ENCODE measurements at regions not wholly inside any gene's neighbourhood (a gene's known extent, or its start where the extent isn't known, plus 50 kb on each side); places are given as distances from the start of the nearest gene placed in this dataset.

GRCh38 chr14:65208548-65208947, 106.2 kb upstream of the MAX start:
- peaks cover 22% of the 10 kb centered on the region for H3K4me1 ChIP-seq (ENCODE audit: control insufficient read depth, extremely low read depth, insufficient read depth, low read length)
- no peak overlapping the region for H3K9ac ChIP-seq (ENCODE audit: control insufficient read depth, extremely low read depth, insufficient read depth, low read length)
- H3K79me2 ChIP-seq (ENCODE audit: control insufficient read depth, insufficient read depth, low read length) = no peaks in the 10 kb centered on the region
- no peaks in the 10 kb centered on the region for H3K9me3 ChIP-seq (ENCODE audit: control insufficient read depth, low read depth, low read length)
- dilution Hi-C loops (cut with MboI; ENCODE audit: extremely low pct_ligation_motif_present, low sequenced_read_pairs) = no loop called here
- no peaks in the 10 kb centered on the region for H3K27me3 ChIP-seq (ENCODE audit: control insufficient read depth, extremely low read depth, insufficient read depth, low read length)
- H3K4me2 ChIP-seq (ENCODE audit: control insufficient read depth, extremely low read depth, insufficient read depth, low read depth, low read length) = no peak overlapping the region
- H2AFZ ChIP-seq (ENCODE audit: control insufficient read depth, low read length) = no peak overlapping the region
- no peak overlapping the region for H3K4me3 ChIP-seq (ENCODE audit: control insufficient read depth in 2 of 3, extremely low read depth in 1 of 3, insufficient read depth in 2 of 3, low read depth in 1 of 3, low read length in 3 of 3)
- TF ChIP-seq CTCF (optimal IDR thresholded peaks at IDR 0.05 in 1 of 3, IDR thresholded peaks at IDR 0.05 in 1 of 3, conservative IDR thresholded peaks at IDR 0.05 in 1 of 3; ENCODE audit: extremely low read depth in 1 of 3, insufficient read depth in 2 of 3, low read length in 3 of 3) = no peak
- no peak for TF ChIP-seq EZH2 (IDR thresholded peaks at IDR 0.05; ENCODE audit: low read length)
- DNase-seq (ENCODE audit: low read depth, low spot score) (no peak), FAIRE-seq (no peak)
- no peaks in the 10 kb centered on the region for H4K20me1 ChIP-seq (ENCODE audit: control insufficient read depth, extremely low read depth, insufficient read depth, low read length)
- H3K9me1 ChIP-seq (ENCODE audit: control insufficient read depth, extremely low read depth, insufficient read depth, low read length) = no peaks in the 10 kb centered on the region
- H3K36me3 ChIP-seq (ENCODE audit: control insufficient read depth in 2 of 2, extremely low read depth in 1 of 2, insufficient read depth in 2 of 2, low read length in 2 of 2) = no peaks in the 10 kb centered on the region
- H3K27ac ChIP-seq (ENCODE audit: control insufficient read depth, insufficient read depth, low read length) = no peak overlapping the region

- no peaks in the 10 kb centered on the region for H4K20me1 ChIP-seq (ENCODE audit: control insufficient read depth, extremely low read depth, insufficient read depth, low read length)
- DNase-seq (ENCODE audit: low read depth, low spot score) (no peak), FAIRE-seq (no peak)
- H3K4me1 ChIP-seq (ENCODE audit: control insufficient read depth, extremely low read depth, insufficient read depth, low read length) = peaks cover 22% of the 10 kb centered on the region
- H2AFZ ChIP-seq (ENCODE audit: control insufficient read depth, low read length) = peak overlapping the region; percentile 41
- no peaks in the 10 kb centered on the region for H3K79me2 ChIP-seq (ENCODE audit: control insufficient read depth, insufficient read depth, low read length)
- H3K9ac ChIP-seq (ENCODE audit: control insufficient read depth, extremely low read depth, insufficient read depth, low read length) = no peak overlapping the region
- no peak for TF ChIP-seq CTCF (optimal IDR thresholded peaks at IDR 0.05 in 1 of 3, IDR thresholded peaks at IDR 0.05 in 1 of 3, conservative IDR thresholded peaks at IDR 0.05 in 1 of 3; ENCODE audit: extremely low read depth in 1 of 3, insufficient read depth in 2 of 3, low read length in 3 of 3)
- H3K36me3 ChIP-seq (ENCODE audit: control insufficient read depth in 2 of 2, extremely low read depth in 1 of 2, insufficient read depth in 2 of 2, low read length in 2 of 2) = no peaks in the 10 kb centered on the region
- no peaks in the 10 kb centered on the region for H3K27me3 ChIP-seq (ENCODE audit: control insufficient read depth, extremely low read depth, insufficient read depth, low read length)
- dilution Hi-C loops (cut with MboI; ENCODE audit: extremely low pct_ligation_motif_present, low sequenced_read_pairs) = no loop called here
- H3K9me1 ChIP-seq (ENCODE audit: control insufficient read depth, extremely low read depth, insufficient read depth, low read length) = no peaks in the 10 kb centered on the region
- no peak overlapping the region for H3K4me2 ChIP-seq (ENCODE audit: control insufficient read depth, extremely low read depth, insufficient read depth, low read depth, low read length)
- H3K4me3 ChIP-seq (ENCODE audit: control insufficient read depth in 2 of 3, extremely low read depth in 1 of 3, insufficient read depth in 2 of 3, low read depth in 1 of 3, low read length in 3 of 3) = no peak overlapping the region
- H3K27ac ChIP-seq (ENCODE audit: control insufficient read depth, insufficient read depth, low read length) = no peak overlapping the region
- no peaks in the 10 kb centered on the region for H3K9me3 ChIP-seq (ENCODE audit: control insufficient read depth, low read depth, low read length)
These were observed 108.0 kb upstream of the MAX start for GRCh38 chr14:65210118-65210821.

Data from keratinocyte (primary cell).